Prostate gland (tissue), 2 donors: ENCODE measurements at regions not wholly inside any gene's neighbourhood (a gene's known extent, or its start where the extent isn't known, plus 50 kb on each side); places are given as distances from the start of the nearest gene placed in this dataset.

ENCODE experiments used
- DNase-seq: peaks from one replicate; pipeline ENCODE4 v3.0.0-alpha.2; 2019; ENCODE audit warnings: low spot score
- H3K27ac ChIP-seq, 2 donors: fragments of 200-600 bp; sonication (generic); 2 replicates each; pipeline ENCODE4 v1.5.1; 2017 to 2019
- H3K27me3 ChIP-seq: fragments of 200-600 bp; sonication (generic); replicated peaks from 2 replicates; pipeline ENCODE4 v1.5.1; 2019; ENCODE audit not compliant: insufficient read depth
- H3K36me3 ChIP-seq, 2 donors: fragments of 200-600 bp; sonication (generic); 1 replicate in 1 of 2; 2 replicates in 1 of 2; pipeline versions ENCODE4 v1.5.1 to v1.8.1; 2017 to 2019
- H3K4me1 ChIP-seq: fragments of 200-600 bp; sonication (generic); replicated peaks from 2 replicates; pipeline ENCODE4 v1.5.1; 2019
- H3K4me3 ChIP-seq, 2 donors: fragments of 200-600 bp; sonication (generic); 2 replicates each; pipeline ENCODE4 v1.5.1; 2017 to 2019
- H3K9me3 ChIP-seq: fragments of 200-600 bp; sonication (generic); 2 replicates; pipeline ENCODE4 v1.5.1; 2017
- POLR2A ChIP-seq: fragments of 450-650 bp; IDR thresholded peaks from one replicate; pipeline ENCODE4 v1.6.1; 2016; ENCODE audit warnings: antibody characterized with exemption, mild to moderate bottlenecking
- POLR2AphosphoS5 ChIP-seq: sonication (generic); formaldehyde crosslinking; IDR thresholded peaks from one replicate; pipeline ENCODE4 v1.6.1; 2017; ENCODE audit warnings: antibody characterized with exemption
- WGBS: methylation state at CpG from one replicate; pipeline ENCODE4 v1.1.5; 2018; 5-methylcytosine and 5-hydroxymethylcytosine counted together
- intact Hi-C: fragments of 100-400 bp; cut with DNase I; formaldehyde crosslinking; loops from one replicate; pipeline ENCODE4 v1.14.2; 2022
- TF ChIP-seq, protein P1 (sequence below), 4 experiments: fragments of 200-600 bp in 2 of 4; fragments of 450-650 bp in 2 of 4; sonication (generic) in 2 of 4; IDR thresholded peaks; 1 replicate in 3 of 4; 2 replicates in 1 of 4; pipeline ENCODE4 v1.5.1; 2016 to 2019; ENCODE audit warnings: antibody characterized with exemption in 4 of 4, mild to moderate bottlenecking in 2 of 4, moderate library complexity in 2 of 4

DNA sequence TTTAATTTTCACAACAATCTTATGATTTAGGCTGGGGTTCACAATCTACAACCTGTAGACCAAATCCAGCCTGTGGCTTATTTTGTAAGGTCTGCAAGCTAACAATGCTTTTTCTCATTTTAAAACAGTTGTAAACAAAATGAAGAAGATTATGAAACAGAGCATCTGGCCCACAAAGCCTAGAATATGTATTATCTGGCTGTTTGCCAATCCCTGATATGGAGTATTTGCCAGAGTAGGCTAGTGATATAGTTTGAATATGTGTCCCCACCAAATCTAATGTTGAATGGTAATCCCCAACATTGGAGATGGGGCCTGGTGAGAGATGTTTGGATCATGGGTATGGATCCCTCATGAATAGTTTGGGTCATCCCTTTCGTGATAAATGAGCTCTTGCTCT lies 201.8 kb downstream of the DHX35 start:
- Histone ChIP-seq H3K36me3 (no peaks in the 10 kb centered on the region), H3K4me1 (no peaks in the 10 kb centered on the region), H3K27me3 (no peaks in the 10 kb centered on the region), H3K27ac (no peak overlapping the region), H3K4me3 (no peak overlapping the region), H3K9me3 (no peaks in the 10 kb centered on the region)
- WGBS: 90% methylated on average over 1 of the region's 1 CpG
- intact Hi-C loops: no loop called here
- TF ChIP-seq, protein P1, sequence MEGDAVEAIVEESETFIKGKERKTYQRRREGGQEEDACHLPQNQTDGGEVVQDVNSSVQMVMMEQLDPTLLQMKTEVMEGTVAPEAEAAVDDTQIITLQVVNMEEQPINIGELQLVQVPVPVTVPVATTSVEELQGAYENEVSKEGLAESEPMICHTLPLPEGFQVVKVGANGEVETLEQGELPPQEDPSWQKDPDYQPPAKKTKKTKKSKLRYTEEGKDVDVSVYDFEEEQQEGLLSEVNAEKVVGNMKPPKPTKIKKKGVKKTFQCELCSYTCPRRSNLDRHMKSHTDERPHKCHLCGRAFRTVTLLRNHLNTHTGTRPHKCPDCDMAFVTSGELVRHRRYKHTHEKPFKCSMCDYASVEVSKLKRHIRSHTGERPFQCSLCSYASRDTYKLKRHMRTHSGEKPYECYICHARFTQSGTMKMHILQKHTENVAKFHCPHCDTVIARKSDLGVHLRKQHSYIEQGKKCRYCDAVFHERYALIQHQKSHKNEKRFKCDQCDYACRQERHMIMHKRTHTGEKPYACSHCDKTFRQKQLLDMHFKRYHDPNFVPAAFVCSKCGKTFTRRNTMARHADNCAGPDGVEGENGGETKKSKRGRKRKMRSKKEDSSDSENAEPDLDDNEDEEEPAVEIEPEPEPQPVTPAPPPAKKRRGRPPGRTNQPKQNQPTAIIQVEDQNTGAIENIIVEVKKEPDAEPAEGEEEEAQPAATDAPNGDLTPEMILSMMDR (IDR thresholded peaks at IDR 0.05): no peak
- TF ChIP-seq POLR2AphosphoS5 (no peak), POLR2A (no peak)
- DNase-seq: no peak

DNA sequence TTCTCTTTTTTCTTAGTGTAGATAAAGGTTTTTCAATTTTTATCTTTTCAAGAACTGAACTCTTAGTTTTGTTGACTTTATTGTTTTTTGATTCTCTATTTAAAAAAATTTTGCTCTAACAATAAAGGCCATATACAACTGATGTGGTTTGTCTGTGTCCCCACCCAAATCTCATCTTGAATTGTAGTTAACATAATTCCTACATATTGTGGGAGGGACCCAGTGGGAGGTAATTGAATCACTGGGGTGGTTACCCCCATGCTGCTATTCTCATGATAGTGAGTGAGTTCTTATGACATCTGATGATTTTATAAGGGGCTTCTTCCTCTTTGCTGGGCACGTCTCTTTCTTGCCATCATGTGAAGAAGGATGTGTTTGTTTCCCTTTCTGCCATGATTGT lies 199.8 kb downstream of the DHX35 start:
- intact Hi-C loops: no loop called here
- Histone ChIP-seq H3K36me3 (no peaks in the 10 kb centered on the region), H3K4me3 (no peak overlapping the region), H3K27me3 (no peaks in the 10 kb centered on the region), H3K4me1 (no peaks in the 10 kb centered on the region), H3K27ac (no peak overlapping the region), H3K9me3 (no peaks in the 10 kb centered on the region)
- TF ChIP-seq, protein P1 (IDR thresholded peaks at IDR 0.05): no peak
- TF ChIP-seq POLR2A (no peak), POLR2AphosphoS5 (no peak)
- 46% methylated on average over 1 of the region's 1 CpG for WGBS
- DNase-seq: no peak

DNA sequence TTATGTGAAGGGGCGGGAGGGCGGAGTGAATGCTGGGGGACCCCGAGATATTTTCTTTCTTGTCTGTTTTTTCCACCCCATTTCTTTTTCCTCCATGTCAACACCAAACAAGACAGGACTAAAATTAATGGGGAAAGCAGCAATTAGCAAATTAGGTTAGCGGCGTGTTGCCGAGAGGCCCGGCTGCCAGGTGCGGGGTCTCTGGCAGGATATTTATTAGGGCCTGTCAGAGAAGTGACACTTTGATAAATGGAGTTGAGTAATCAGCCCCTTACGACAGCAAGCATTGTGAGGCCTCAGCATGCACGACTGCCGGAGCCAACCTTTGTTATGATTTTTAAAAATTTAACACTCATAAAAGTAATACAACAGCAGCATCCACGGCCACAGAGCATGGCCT lies 193.8 kb downstream of the DHX35 start:
- DNase-seq: no peak
- Histone ChIP-seq H3K27ac (no peak overlapping the region), H3K36me3 (no peaks in the 10 kb centered on the region), H3K27me3 (peaks cover 2% of the 10 kb centered on the region), H3K4me1 (no peaks in the 10 kb centered on the region), H3K9me3 (no peaks in the 10 kb centered on the region), H3K4me3 (no peak overlapping the region)
- intact Hi-C loops: no loop called here
- 35% methylated on average over 12 of the region's 12 CpGs for WGBS
- TF ChIP-seq POLR2AphosphoS5: no peak
- no peak for TF ChIP-seq POLR2A
- TF ChIP-seq, protein P1 (IDR thresholded peaks at IDR 0.05): no peak

DNA sequence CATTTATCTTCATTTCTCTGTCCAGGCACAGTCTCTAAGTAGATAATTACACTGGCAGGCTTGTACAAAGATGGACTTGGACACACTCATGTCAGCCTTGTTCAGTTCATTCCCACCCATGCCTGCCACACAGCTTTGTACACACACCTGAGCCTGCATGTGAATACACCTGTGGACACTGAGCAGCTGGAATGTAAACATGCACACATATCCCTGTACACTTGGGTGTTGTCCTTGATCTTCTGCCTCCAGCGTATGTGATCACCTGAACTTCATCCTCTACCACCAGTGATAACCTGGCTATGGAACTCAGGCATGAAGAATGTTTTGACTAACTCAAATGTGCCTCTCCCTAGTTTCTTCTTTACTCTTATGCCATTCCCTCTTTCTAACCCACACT lies 190.6 kb downstream of the DHX35 start:
- Histone ChIP-seq H3K36me3 (no peaks in the 10 kb centered on the region), H3K4me3 (no peak overlapping the region), H3K27me3 (peaks cover 2% of the 10 kb centered on the region), H3K27ac (no peak overlapping the region), H3K9me3 (no peaks in the 10 kb centered on the region), H3K4me1 (no peaks in the 10 kb centered on the region)
- TF ChIP-seq POLR2AphosphoS5 (no peak), POLR2A (no peak)
- TF ChIP-seq, protein P1 (IDR thresholded peaks at IDR 0.05): no peak
- no peak for DNase-seq
- WGBS: 85% methylated on average over 1 of the region's 1 CpG
- intact Hi-C loops: no loop called here

DNA sequence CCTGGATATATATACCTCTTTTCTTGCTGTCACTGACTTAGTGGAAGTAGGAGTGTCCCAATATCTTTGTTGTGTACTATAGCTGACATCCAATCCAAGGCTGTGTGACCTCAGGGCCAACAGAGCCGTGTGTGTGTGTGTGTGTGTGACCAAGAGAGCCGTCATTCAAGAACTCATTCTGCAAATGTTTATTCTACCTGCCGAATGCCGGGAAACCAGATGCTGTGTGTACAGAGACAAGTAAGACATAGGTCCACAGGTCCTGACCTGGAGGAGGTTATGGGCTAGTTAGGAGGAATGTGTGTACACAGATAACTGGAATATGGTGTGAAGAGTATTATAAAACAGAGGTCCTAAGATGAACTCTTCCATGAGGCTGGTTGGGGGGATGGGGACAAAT lies 190.0 kb downstream of the DHX35 start:
- TF ChIP-seq POLR2AphosphoS5: no peak
- TF ChIP-seq, protein P1 (IDR thresholded peaks at IDR 0.05): no peak
- TF ChIP-seq POLR2A: no peak
- Histone ChIP-seq H3K27ac (no peak overlapping the region), H3K4me3 (no peak overlapping the region), H3K27me3 (peaks cover 2% of the 10 kb centered on the region), H3K4me1 (no peaks in the 10 kb centered on the region), H3K36me3 (no peaks in the 10 kb centered on the region), H3K9me3 (no peaks in the 10 kb centered on the region)
- DNase-seq: no peak
- intact Hi-C loops: no loop called here
- 35% methylated on average over 3 of the region's 4 CpGs for WGBS
